ENCODE measurements at regions not wholly inside any gene's neighbourhood (a gene's known extent, or its start where the extent isn't known, plus 50 kb on each side); places are given as distances from the start of the nearest gene placed in this dataset.
"Not testable (repeated sequence)": the region's sequence is repeated elsewhere in the genome, so short reads cannot be mapped to it uniquely, and the experiment has no call there.

DNA sequence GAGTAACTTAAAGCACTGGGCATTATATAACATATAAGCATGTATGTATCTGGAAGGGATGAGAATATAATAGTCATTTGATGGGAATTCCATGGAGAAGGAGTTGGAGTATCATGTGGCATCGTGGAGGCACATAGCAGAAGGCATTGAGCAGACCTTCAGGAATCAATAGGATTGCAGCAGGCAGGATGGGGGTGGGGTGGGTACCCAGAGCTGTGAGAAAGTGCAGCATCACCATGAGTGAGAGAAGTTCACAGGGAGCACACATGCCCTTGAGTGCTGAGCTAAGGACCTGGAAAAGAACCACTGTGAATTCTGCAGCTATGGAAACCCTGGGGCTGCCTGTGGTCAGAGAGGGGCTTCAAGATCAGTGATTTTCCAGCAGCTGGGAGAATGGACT is 57.3 kb downstream of the MED10 start:
- DNase-seq (ENCODE audit: low read depth, low spot score): no peak

DNA sequence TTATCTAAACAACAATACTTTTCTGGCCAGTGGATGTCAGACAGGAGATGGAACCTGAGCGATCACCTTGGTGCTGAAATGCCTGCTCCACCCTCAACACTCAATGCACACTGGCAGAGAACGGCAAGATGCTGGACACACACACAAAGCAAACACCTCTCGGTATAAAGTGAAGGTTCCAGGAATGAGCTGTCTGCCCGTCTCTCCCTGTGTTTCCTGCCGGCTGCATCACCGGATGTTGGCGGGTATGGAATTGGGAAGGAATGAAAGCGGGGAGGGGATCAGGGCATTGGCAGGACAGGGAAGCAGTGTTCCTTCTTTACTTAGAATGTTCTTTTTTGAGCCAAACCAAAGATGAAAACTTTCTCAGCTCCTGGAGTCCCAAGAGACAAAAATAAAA is 59.2 kb downstream of the MED10 start:
- no peak for DNase-seq (ENCODE audit: low read depth, low spot score)

- no peak for DNase-seq (ENCODE audit: low read depth, low spot score)
Measured at GRCh38 chr5:6317116-6317798, 61.1 kb downstream of the MED10 start.

DNA sequence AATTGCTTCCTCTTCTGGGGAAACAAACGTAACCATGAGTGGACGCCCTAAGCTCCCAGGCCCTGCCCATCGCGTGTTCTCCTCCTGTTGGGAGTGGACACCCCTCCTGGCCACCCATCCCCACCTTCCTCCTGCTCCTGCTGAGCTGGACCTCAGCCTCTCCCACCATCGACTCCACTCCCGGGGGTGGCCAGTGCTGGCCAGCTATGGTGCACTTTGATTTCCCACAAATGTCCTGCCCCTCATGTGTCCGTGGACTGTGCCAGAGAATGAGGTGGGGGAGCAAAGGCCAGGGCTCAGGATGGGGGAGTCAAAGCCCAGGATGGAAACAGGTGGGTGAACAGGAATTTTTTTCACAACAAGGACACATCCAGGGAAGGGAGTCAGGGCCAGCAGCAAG is 62.8 kb downstream of the MED10 start:
- DNase-seq (ENCODE audit: low read depth, low spot score): no peak

DNA sequence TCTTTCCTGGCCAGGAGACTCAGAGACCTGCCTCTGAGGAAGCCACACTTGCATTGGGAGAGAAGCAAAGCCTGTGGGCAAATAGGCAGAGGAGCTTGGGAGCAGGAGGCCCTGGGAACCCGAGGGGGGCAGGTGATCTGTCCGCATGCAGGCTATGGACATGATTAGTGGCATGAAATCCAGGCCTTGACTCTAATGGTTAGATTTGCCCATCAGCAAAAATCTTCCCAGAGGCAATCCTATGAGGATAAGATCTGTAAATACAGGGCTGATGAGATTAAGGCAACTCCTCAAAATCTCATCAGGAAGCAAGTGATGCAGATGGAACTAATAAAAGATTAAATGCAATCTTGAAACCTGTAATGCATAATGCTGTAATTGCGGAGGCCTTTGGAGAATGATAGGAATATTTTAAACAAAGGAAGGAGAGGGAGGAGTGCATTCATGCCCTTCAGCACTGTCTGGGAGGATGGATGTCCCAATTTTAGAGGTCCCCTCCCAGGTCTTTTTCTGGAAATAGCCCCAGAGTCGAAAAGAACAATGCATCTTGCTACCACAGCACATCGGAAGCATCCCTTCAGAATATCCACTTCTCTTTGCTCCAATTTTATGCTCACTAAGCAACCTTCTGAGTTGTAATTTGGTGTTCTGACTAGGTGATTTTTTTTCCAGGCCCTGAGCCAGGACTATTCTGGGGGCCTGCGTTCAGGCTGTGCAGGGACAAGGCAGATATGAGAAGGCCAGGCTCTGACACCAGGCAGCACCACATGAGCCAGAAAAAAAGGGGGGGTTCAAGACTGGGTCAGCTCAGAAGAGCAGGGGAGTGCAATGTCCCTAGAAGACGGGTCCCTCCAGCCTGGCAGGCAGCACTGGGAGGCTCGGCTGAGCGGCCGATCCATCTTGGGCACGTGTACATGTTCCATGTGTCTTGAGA is 66.5 kb downstream of the MED10 start:
- DNase-seq (ENCODE audit: low read depth, low spot score): no peak

GRCh38 chr5:6309949-6310348 is 68.4 kb downstream of the MED10 start:
- DNase-seq (ENCODE audit: low read depth, low spot score): no peak

- no peak for DNase-seq (ENCODE audit: low read depth, low spot score)
Measured at GRCh38 chr5:6308683-6309082, 69.7 kb downstream of the MED10 start.

GRCh38 chr5:6307304-6307703 is 71.0 kb downstream of the MED10 start:
- no peak for DNase-seq (ENCODE audit: low read depth, low spot score)

GRCh38 chr5:6305853-6306252 is 72.5 kb downstream of the MED10 start:
- DNase-seq (ENCODE audit: low read depth, low spot score): no peak

DNA sequence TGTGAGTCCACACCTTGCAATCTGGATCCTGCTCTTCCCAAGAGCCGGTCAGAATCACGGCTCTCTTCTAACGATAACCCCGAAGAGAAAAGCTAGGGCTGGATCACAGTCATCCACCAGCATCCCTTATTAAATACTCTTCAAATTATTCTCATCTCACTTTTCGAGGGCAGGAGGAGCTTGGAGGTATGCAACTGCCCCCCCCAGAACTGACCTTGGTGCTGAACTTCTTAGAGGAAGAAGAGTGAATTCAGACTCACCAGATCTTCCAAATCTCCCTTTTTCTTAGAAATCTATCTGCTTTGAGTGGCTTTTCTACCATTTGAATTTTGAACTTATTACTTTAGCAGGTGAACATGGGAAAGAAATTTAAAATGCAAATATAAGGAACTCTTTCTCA is 75.7 kb downstream of the MED10 start:
- no peak for DNase-seq (ENCODE audit: low read depth, low spot score)

DNA sequence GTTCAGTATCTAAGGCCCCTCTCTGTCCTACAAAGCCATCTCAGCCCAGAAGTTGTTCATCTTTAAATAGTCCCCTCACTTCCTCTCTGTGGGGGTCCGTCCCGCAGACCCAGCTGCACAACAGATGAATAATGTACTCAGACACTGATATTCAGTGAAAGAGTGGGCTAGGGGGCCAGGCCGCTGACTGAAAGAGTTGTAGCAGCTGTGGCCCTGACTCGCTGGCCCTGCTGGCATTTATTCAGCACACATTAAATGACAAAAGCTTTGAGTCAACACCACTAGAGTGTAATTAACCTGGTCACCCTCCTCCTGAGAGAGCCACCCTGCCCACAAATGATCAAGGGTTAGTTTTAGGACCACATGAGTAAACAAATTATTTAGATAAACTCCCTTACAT is 76.3 kb downstream of the MED10 start:
- no peak for DNase-seq (ENCODE audit: low read depth, low spot score)

DNA sequence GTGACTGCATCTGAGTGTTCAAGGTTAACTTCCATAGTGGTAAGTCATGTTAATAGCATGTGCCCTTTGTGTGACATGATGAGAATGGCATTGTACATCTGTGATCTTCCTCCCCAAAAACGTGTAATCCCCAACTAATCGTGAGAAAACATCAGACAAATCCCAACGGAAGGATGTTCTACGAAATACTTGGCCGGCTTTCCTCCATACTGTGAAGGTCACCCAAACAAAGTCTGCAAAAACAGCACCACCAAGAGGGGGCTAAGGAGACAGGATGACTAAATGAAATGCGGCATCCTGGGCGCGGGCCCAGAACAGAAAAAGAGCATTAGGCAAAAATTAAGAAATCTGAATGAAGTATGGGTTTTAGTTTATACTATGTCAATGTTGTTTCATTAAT is 81.8 kb downstream of the MED10 start:
- DNase-seq (ENCODE audit: low read depth, low spot score): no peak

DNA sequence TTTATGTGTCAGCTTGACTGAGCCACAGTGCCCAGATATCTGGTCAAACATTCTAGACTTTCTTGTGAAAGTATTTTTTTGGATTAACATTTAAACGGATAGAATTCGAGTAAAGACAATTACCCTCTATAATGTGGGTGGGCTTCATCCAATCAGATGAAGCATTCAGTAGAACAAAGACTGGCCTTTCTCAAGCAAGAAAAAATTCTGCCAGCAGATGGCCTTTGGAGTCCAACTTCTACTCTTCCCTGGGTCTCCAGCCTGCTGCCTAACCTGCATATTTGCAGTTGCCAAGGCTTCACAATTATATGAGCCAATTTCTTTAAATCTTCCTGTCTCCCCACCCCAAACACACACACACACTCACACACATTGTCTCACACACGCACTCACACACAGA is 86.4 kb downstream of the MED10 start:
- no peak for DNase-seq (ENCODE audit: low read depth, low spot score)

GRCh38 chr5:6289239-6289638 is 89.1 kb downstream of the MED10 start:
- DNase-seq (ENCODE audit: low read depth, low spot score): no peak

DNA sequence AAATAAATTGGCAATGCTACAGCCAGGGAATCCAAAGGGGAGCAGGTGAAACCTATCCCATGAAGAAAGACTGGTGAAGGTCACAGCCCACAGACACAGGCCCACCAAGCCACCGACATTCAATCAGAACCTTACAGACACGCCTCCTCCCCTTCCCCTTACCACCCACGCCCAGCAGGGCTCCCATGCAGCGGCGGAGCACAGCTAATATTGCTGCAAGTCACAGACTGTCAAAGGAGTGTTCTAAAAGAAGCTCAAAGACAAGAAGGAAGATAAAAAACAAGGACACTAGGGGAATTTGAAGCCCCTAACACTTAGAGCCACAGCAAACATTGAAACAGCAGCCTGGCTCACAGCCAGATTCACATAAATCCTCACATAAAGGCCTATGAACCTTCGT is 91.2 kb downstream of the MED10 start:
- DNase-seq (ENCODE audit: low read depth, low spot score): no peak

- DNase-seq (ENCODE audit: low read depth, low spot score): no peak
Measured at GRCh38 chr5:6286404-6286803, 91.9 kb downstream of the MED10 start.

- not testable (repeated sequence) for DNase-seq (ENCODE audit: low read depth, low spot score)
Measured at GRCh38 chr5:6284491-6284890, 93.9 kb downstream of the MED10 start.

DNA sequence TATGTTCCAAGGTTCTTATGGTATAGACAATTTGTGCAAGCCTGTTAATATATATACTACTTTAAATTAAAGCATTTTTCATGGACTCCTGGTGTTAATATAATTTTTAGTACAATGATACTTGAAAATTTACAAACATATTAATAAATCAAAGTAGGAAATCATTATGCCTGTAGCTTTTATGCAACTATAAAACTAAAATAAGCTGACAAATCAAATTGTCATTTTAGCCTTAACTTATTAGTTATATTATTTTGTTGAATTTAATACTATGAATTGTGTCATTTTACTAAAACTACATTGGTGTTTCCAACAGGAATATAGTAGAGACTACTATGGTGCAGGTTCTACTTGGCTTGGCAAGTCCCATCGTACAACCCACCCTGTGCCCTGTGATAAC is 96.0 kb downstream of the MED10 start:
- no peak for DNase-seq (ENCODE audit: low read depth, low spot score)

GRCh38 chr5:6281818-6282217 is 96.5 kb downstream of the MED10 start:
- DNase-seq (ENCODE audit: low read depth, low spot score): no peak

GRCh38 chr5:6280425-6281100 is 97.8 kb downstream of the MED10 start:
- no peak for DNase-seq (ENCODE audit: low read depth, low spot score)

- no peak for DNase-seq (ENCODE audit: low read depth, low spot score)
Measured at GRCh38 chr5:6279607-6280006, 98.7 kb downstream of the MED10 start.

GRCh38 chr5:6274846-6275543 is 103.4 kb downstream of the MED10 start:
- no peak for DNase-seq (ENCODE audit: low read depth, low spot score)

Data from iPS DF 19.7 (cell line).